Effector memory CD4-positive, alpha-beta T cell (primary cell): ENCODE measurements at regions not wholly inside any gene's neighbourhood (a gene's known extent, or its start where the extent isn't known, plus 50 kb on each side); places are given as distances from the start of the nearest gene placed in this dataset.
"Not testable (repeated sequence)": the region's sequence is repeated elsewhere in the genome, so short reads cannot be mapped to it uniquely, and the experiment has no call there.

Source experiments
- DNase-seq, 3 donors: peaks; one replicate each; pipeline ENCODE4 v3.0.0-alpha.2; 2020
- H3K27ac ChIP-seq: 2 replicates; pipeline ENCODE4 v1.7.0; 2013; ENCODE audit warnings: mild to moderate bottlenecking, low read length, moderate library complexity; ENCODE audit not compliant: insufficient read depth, poor library complexity, severe bottlenecking
- H3K27me3 ChIP-seq: replicated peaks from 2 replicates; pipeline ENCODE4 v1.7.0; 2013; ENCODE audit warnings: mild to moderate bottlenecking, low read length; ENCODE audit not compliant: insufficient read depth, control insufficient read depth, poor library complexity, severe bottlenecking
- H3K36me3 ChIP-seq: 2 replicates; pipeline ENCODE4 v1.7.0; 2013; ENCODE audit warnings: mild to moderate bottlenecking, low read length, moderate library complexity; ENCODE audit not compliant: control insufficient read depth, insufficient read depth
- H3K4me1 ChIP-seq: 2 replicates; pipeline ENCODE4 v1.7.0; 2013; ENCODE audit warnings: low read length, mild to moderate bottlenecking; ENCODE audit not compliant: control insufficient read depth, insufficient read depth, poor library complexity, severe bottlenecking
- H3K4me3 ChIP-seq: 2 replicates; pipeline ENCODE4 v1.7.0; 2013; ENCODE audit warnings: low read length, low read depth, mild to moderate bottlenecking; ENCODE audit not compliant: insufficient read depth, poor library complexity, severe bottlenecking
- H3K9me3 ChIP-seq: 2 replicates; pipeline ENCODE4 v1.7.0; 2013; ENCODE audit warnings: mild to moderate bottlenecking, low read length, moderate library complexity; ENCODE audit not compliant: control insufficient read depth

DNA sequence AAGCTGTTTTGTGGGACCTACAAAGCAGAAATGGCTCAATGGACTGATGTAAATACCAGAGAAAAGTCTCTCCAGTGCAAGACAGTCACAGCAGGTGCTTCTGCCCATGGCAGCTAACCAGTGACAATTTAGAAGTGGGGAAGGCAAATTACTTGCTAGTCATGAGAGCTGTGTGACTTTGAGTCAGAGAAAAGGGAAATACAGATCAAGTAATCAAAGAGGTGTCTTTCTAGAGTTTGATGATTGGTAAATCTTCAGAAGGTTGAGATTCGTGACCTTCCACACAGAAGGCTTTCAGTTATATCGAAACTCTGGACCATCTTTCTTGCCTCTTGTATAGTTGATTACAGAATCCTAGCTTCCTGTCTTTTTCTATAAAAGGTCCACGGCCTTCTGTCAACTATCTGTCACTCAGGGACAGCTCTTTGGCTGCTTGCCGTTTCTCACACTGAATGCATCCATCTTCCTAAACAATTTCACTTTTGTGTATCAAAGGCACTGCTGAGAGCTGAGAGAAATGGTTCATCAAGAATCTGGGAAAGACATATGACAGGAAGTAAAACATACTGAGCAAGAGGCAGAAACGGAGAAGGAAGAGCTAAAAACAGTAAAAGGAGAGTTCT, 993.9 kb upstream of the ACO1 start:
- no peaks in the 10 kb centered on the region for H3K9me3 ChIP-seq
- no peaks in the 10 kb centered on the region for H3K27me3 ChIP-seq
- H3K36me3 ChIP-seq = no peaks in the 10 kb centered on the region
- no peak for DNase-seq
- H3K4me1 ChIP-seq = no peaks in the 10 kb centered on the region
- H3K27ac ChIP-seq = no peak overlapping the region
- no peak overlapping the region for H3K4me3 ChIP-seq

DNA sequence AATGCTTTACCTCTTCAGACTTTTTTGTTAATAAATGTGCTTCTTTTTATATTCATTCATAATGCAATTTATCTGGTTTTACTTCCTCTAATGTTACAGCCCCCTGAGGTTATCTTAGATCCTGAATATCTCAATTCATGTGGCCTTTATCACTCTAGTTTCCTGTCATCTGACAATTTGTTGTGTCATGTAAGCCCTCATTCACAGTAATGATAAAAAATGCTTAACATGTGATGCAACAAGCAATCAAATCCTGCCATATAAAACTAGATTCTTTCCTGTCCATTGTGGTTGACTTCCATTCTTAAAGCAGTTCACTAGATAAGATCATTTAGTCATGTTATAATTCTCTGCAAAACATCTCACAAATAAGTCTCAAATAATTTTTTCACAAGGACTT, 991.2 kb upstream of the ACO1 start:
- Histone ChIP-seq H3K27me3 (no peaks in the 10 kb centered on the region), H3K36me3 (no peaks in the 10 kb centered on the region), H3K4me1 (no peaks in the 10 kb centered on the region), H3K4me3 (no peak overlapping the region), H3K27ac (no peak overlapping the region), H3K9me3 (no peaks in the 10 kb centered on the region)
- DNase-seq = no peak

DNA sequence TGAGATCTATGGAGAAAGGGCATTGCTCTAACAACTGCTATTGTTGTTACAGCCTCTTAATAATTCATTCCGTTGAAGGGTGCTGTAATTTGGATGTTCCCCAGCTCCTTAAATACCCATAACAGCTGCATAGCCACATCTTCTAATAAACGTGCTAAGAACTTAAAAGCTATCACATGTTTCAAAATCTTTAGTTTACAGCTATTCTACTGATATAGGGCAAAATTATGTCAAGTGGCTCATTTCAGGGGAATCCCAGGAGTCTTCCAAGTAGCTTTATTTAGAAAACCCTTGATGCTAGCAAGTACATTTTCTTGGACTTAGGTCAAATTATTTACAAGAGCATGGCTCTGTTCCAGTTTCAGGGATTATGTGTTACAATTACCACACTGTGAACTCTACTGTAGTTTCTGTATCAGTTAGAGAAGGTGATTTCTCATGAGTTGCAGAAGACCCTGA, 990.4 kb upstream of the ACO1 start:
- no peak for DNase-seq
- H3K27ac ChIP-seq = no peak overlapping the region
- H3K27me3 ChIP-seq = no peaks in the 10 kb centered on the region
- no peaks in the 10 kb centered on the region for H3K9me3 ChIP-seq
- H3K4me3 ChIP-seq = no peak overlapping the region
- no peaks in the 10 kb centered on the region for H3K4me1 ChIP-seq
- H3K36me3 ChIP-seq = no peaks in the 10 kb centered on the region

DNA sequence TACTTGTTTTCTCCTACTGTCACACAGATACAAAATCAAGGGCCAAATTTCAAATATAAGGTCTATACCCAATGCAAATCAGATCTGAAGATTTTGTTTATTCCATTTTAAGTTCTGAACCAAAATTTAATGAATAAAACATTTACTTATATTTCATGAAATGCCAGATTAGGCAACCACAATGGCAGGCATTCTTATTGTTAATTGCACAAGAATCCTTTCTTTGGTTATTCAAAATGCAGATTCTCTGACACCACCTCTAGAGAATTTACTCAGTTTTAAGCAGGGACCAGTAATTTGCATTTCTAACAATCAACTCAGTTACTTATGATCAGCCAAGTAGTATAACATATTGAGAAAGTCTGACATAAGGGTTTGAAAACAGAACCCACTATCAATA, 972.4 kb upstream of the ACO1 start:
- Histone ChIP-seq H3K27ac (no peak overlapping the region), H3K36me3 (no peaks in the 10 kb centered on the region)
- DNase-seq = no peak

DNA sequence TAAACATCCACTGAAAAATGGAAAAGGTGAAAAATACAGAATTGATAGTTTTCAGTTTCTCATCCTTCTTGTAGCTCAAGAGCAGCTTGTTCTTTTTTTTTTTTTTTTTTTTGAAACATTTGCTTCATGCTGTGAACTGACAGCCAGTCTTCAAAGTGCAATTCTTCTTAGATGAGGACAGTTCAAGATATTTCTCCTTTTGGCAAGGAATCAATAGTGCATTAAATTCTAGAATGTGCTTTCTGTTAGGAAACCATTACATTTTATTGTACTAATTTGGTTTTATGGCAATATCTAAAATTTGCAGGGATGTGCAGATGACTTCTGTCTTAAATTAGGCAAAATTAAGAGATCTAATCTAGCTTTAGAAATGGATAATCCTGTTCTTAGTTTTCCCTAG, 969.3 kb upstream of the ACO1 start:
- no peaks in the 10 kb centered on the region for H3K9me3 ChIP-seq
- DNase-seq = no peak
- no peaks in the 10 kb centered on the region for H3K36me3 ChIP-seq
- no peaks in the 10 kb centered on the region for H3K4me1 ChIP-seq
- no peak overlapping the region for H3K4me3 ChIP-seq
- H3K27me3 ChIP-seq = no peaks in the 10 kb centered on the region
- no peak overlapping the region for H3K27ac ChIP-seq

More for the DNA sequence above, 972.4 kb upstream of the ACO1 start:
- Histone ChIP-seq H3K27me3 (no peaks in the 10 kb centered on the region), H3K9me3 (no peaks in the 10 kb centered on the region), H3K4me1 (no peaks in the 10 kb centered on the region), H3K4me3 (no peak overlapping the region)

DNA sequence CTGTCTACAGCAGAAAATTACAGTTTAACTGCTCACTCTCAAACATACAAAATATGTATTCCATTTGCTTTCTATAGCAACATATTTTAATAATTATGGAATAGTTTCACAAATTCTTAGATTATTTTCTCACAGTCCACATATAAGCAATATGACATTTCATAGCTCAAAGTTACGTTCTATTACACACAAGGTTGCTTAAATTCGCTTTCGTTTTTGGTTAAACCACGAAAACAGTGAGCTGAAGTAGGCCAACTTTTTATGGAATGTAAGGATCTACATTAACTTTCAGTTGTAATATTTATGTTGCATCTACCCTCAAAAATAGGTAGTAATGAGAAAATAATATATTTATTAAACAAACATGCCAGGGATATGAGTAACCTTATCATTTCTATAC, 966.0 kb upstream of the ACO1 start:
- no peak for DNase-seq
- Histone ChIP-seq H3K27ac (no peak overlapping the region), H3K4me1 (no peaks in the 10 kb centered on the region), H3K27me3 (no peaks in the 10 kb centered on the region), H3K4me3 (no peak overlapping the region), H3K9me3 (no peaks in the 10 kb centered on the region), H3K36me3 (no peaks in the 10 kb centered on the region)

DNA sequence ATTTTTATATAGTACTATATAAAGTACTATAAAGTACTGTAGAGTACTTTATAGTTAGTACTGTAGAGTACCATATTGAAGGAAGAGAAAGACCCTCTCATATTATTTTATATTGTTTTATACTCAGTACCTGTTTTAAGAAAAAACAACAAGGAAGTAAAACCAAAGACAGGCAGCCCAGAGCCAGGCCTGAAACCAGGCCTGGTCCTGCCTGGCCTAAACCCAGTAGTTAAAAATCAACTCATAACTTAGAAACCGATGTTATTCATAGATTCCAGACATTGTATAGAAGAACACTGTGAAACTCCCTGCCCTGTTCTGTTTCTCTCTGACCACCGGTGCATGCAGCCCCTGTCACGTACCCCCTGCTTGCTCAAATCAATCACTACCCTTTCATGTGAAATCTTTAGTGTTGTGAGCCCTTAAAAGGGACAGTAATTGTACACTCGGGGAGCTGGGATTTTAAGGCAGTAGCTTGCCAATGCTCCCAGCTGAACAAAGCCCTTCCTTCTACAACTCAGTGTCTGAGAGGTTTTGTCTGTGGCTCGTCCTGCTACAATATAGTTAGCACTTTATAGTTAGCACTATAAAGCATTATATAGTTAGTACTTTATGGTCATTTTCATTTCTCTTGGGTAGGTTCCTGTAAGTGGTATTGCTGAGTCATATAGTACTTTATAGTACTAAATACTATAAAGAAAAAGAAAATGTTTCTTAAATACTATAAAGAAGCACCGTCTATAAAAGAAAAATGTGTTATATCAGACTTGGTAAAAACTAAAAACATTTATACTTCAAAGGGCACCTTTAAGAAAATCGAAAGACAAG, 940.6 kb upstream of the ACO1 start:
- H3K36me3 ChIP-seq, H3K27me3 ChIP-seq, H3K9me3 ChIP-seq, H3K4me1 ChIP-seq, H3K27ac ChIP-seq, H3K4me3 ChIP-seq, DNase-seq: not testable (repeated sequence)

DNA sequence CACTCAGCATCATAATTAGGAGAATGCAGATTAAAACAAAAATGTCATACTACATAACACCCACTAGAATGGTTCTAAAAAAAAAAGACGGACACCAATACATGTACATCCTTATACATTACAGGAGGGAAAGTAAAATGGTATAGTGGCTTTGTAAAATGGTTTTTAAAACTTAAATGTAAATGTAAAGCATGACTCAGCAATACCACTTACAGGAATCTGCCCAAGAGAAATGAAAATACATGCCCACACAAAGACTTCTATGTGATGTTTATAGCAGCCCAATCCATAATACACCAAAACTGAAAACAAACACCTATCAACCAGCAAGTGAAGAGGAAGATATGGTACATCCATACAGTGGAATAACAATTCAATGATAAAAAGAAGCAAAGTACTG, 939.1 kb upstream of the ACO1 start:
- H3K9me3 ChIP-seq = no peaks in the 10 kb centered on the region
- no peaks in the 10 kb centered on the region for H3K27me3 ChIP-seq
- H3K36me3 ChIP-seq = no peaks in the 10 kb centered on the region
- H3K4me3 ChIP-seq = no peak overlapping the region
- no peak overlapping the region for H3K27ac ChIP-seq
- no peak for DNase-seq
- H3K4me1 ChIP-seq = no peaks in the 10 kb centered on the region

DNA sequence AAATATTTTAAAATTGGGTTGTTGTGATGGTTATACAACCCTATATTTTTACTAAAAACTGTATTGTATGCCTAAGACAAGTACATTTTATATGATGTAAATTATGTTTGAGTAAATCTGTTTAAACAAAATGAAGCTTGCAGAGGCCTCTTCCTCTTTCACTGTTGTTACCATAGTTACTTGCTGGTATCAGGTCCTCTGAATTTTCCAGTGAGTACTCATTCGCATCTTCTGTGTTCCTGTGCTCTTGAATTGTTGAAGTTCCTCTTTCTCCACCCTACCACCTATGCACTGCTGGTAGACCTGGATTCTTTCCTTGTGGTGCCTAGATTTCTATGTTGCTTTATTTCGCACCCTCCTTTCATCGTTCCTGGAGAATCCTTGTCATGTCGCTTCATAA, 938.5 kb upstream of the ACO1 start:
- no peaks in the 10 kb centered on the region for H3K36me3 ChIP-seq

DNA sequence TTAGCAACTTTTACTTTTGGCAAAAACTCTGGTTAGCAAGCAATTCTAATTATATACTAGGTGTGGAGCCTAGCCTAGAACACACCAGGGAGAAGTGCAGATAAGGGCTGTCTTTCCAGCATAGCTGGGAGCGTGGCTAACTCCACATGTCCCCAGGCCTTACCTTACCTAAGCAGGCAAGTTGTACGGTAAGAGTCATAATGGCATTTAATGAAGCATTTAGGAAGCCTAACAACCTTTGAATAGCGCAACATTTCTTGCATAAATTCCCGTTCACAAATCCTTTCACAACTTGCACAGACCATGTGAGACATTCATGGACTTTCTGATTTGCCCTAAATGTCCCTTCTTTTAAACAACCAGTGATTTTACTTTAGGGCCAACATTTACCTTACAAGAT, 917.4 kb upstream of the ACO1 start:
- H3K36me3 ChIP-seq = no peaks in the 10 kb centered on the region
- no peak overlapping the region for H3K4me3 ChIP-seq

More for the DNA sequence above, 938.5 kb upstream of the ACO1 start:
- no peaks in the 10 kb centered on the region for H3K27me3 ChIP-seq
- H3K4me1 ChIP-seq = no peaks in the 10 kb centered on the region
- H3K9me3 ChIP-seq = no peaks in the 10 kb centered on the region
- H3K4me3 ChIP-seq = no peak overlapping the region
- DNase-seq = no peak
- no peak overlapping the region for H3K27ac ChIP-seq

More for the DNA sequence above, 917.4 kb upstream of the ACO1 start:
- no peaks in the 10 kb centered on the region for H3K4me1 ChIP-seq
- H3K9me3 ChIP-seq = no peaks in the 10 kb centered on the region
- H3K27me3 ChIP-seq = no peaks in the 10 kb centered on the region
- H3K27ac ChIP-seq = no peak overlapping the region
- DNase-seq = no peak
